Sigmoid colon (tissue), 3 donors: ENCODE measurements at regions not wholly inside any gene's neighbourhood (a gene's known extent, or its start where the extent isn't known, plus 50 kb on each side); places are given as distances from the start of the nearest gene placed in this dataset.

Source experiments
- POLR2A ChIP-seq, 2 donors: fragments of 450-650 bp; IDR thresholded peaks; one replicate each; pipeline ENCODE4 v1.6.1; 2016; ENCODE audit warnings: antibody characterized with exemption in 2 of 2, mild to moderate bottlenecking in 2 of 2, moderate library complexity in 2 of 2
- TF ChIP-seq, protein P1 (sequence below), 4 experiments: fragments of 450-650 bp in 3 of 4; fragments of 200-600 bp in 1 of 4; IDR thresholded peaks; one replicate each; pipeline ENCODE4 v1.5.1; 2016 to 2019; ENCODE audit warnings: antibody characterized with exemption in 4 of 4, mild to moderate bottlenecking in 3 of 4, moderate library complexity in 2 of 4

GRCh38 chr10:63042256-63042655, 90.9 kb upstream of the NRBF2 start:
- no peak for TF ChIP-seq POLR2A (IDR thresholded peaks at IDR 0.05)
- TF ChIP-seq, protein P1, sequence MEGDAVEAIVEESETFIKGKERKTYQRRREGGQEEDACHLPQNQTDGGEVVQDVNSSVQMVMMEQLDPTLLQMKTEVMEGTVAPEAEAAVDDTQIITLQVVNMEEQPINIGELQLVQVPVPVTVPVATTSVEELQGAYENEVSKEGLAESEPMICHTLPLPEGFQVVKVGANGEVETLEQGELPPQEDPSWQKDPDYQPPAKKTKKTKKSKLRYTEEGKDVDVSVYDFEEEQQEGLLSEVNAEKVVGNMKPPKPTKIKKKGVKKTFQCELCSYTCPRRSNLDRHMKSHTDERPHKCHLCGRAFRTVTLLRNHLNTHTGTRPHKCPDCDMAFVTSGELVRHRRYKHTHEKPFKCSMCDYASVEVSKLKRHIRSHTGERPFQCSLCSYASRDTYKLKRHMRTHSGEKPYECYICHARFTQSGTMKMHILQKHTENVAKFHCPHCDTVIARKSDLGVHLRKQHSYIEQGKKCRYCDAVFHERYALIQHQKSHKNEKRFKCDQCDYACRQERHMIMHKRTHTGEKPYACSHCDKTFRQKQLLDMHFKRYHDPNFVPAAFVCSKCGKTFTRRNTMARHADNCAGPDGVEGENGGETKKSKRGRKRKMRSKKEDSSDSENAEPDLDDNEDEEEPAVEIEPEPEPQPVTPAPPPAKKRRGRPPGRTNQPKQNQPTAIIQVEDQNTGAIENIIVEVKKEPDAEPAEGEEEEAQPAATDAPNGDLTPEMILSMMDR (IDR thresholded peaks at IDR 0.05) = no peak
